AG04449 (cell line): ENCODE measurements at regions not wholly inside any gene's neighbourhood (a gene's known extent, or its start where the extent isn't known, plus 50 kb on each side); places are given as distances from the start of the nearest gene placed in this dataset.
A peak's percentile ranks its signal among the peaks of the same experiment; 100 is the strongest.

Experiments used
- CTCF ChIA-PET: fragments of 350-600 bp; formaldehyde crosslinking; extraction: SDS; loops from one replicate; lab custom pipeline; 2021; ENCODE audit warnings: antibody characterized with exemption; lab: Yijun Ruan, JAX
- POLR2A ChIA-PET: fragments of 400-600, 350-600 bp; formaldehyde crosslinking; extraction: SDS; loops from one replicate; lab custom pipeline; 2020; ENCODE audit warnings: antibody characterized with exemption, inconsistent platforms; lab: Yijun Ruan, JAX
- DNase-seq: peaks from one replicate; pipeline ENCODE4 v3.0.0-alpha.2; 2010; ENCODE audit warnings: low read depth, low spot score
- H3K4me3 ChIP-seq: 2 replicates; pipeline ENCODE4 v1.5.1; 2011; ENCODE audit warnings: low read depth, mild to moderate bottlenecking, control low read depth, low read length
- CTCF ChIP-seq: IDR thresholded peaks from one replicate; pipeline ENCODE4 v1.5.1; 2011; ENCODE audit warnings: mild to moderate bottlenecking, moderate library complexity, low read length, control low read depth, inconsistent platforms; ENCODE audit not compliant: insufficient read depth; ENCODE audit errors: missing control alignments

- TF ChIP-seq CTCF: no peak
- ChIA-PET CTCF (no interaction called here), POLR2A (no interaction called here)
- no peak for DNase-seq
- H3K4me3 ChIP-seq: no peak overlapping the region
Observed at GRCh38 chr13:34167347-34167746, 349.4 kb downstream of the RFC3 start.

- POLR2A ChIA-PET: no interaction called here
- no peak for TF ChIP-seq CTCF
- no peak for DNase-seq
- H3K4me3 ChIP-seq: no peak overlapping the region
- CTCF ChIA-PET: no interaction called here
Observed at GRCh38 chr13:34172048-34172447, 354.1 kb downstream of the RFC3 start.

- DNase-seq: peak; percentile 61
- no peak overlapping the region for H3K4me3 ChIP-seq
- no peak for TF ChIP-seq CTCF
- CTCF ChIA-PET: no interaction called here
- POLR2A ChIA-PET: no interaction called here
Observed at GRCh38 chr13:34174671-34175145, 356.8 kb downstream of the RFC3 start.

- no peak for TF ChIP-seq CTCF
- ChIA-PET CTCF (interaction anchor here (1.9 kb wide), 1 partner anchor 31 kb away, joined by 4 read pairs; no protein-coding TSS in a partner anchor), POLR2A (no interaction called here)
- no peak for DNase-seq
- no peak overlapping the region for H3K4me3 ChIP-seq
Observed at GRCh38 chr13:34175551-34175950, 357.6 kb downstream of the RFC3 start.

- H3K4me3 ChIP-seq: no peak overlapping the region
- POLR2A ChIA-PET: no interaction called here
- DNase-seq: no peak
- CTCF ChIA-PET: interaction anchor here (1.0 to 1.9 kb wide), 2 partner anchors 30 to 982 kb away, joined by 3 to 4 read pairs; no protein-coding TSS in a partner anchor
- TF ChIP-seq CTCF: no peak
Observed at GRCh38 chr13:34176633-34177032, 358.7 kb downstream of the RFC3 start.

- TF ChIP-seq CTCF: no peak
- DNase-seq: no peak
- no peak overlapping the region for H3K4me3 ChIP-seq
- CTCF ChIA-PET: no interaction called here
- POLR2A ChIA-PET: no interaction called here
Observed at GRCh38 chr13:34179481-34179880, 361.5 kb downstream of the RFC3 start.
